OCI-LY1 (cell line): ENCODE measurements at regions not wholly inside any gene's neighbourhood (a gene's known extent, or its start where the extent isn't known, plus 50 kb on each side); places are given as distances from the start of the nearest gene placed in this dataset.

Experiments used
- CTCF ChIP-seq: fragments of 200-600 bp; sonication (generic), shearing (Covaris generic); IDR thresholded peaks from 2 replicates; pipeline ENCODE4 v1.5.1; 2017; ENCODE audit warnings: mild to moderate bottlenecking, antibody characterized with exemption, low read length, moderate library complexity, mixed read lengths
- EZH2 ChIP-seq: fragments of 200-600 bp; sonication (generic), shearing (Covaris generic); IDR thresholded peaks from 2 replicates; pipeline ENCODE4 v1.8.0; 2017; ENCODE audit warnings: borderline replicate concordance, mixed run types, mild to moderate bottlenecking, antibody characterized with exemption, low read length, moderate library complexity, mixed read lengths

GRCh38 chr2:240249423-240250149, 109.1 kb upstream of the OTOS start:
- TF ChIP-seq CTCF (no peak), EZH2 (no peak)
